ENCODE measurements at regions not wholly inside any gene's neighbourhood (a gene's known extent, or its start where the extent isn't known, plus 50 kb on each side); places are given as distances from the start of the nearest gene placed in this dataset.

DNA sequence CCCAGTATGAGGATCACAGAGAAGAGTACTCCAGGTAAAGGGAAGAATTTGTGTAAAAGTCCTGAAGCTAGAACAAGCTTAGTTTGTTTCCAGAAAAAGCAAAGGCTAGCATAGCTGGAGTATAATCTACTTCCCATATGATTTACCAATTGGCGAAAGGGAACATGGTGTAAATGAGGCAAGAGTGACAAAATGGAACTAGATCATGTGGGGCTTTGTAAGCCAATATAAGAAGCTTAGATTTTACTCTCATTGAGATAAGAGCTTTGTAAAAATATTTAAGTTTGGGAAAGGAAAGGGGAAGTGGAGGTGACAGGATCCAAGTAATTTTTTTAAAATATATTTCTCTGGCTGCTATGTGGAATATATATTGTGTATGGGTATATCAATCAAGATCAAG lies 234.9 kb downstream of the KCTD12 start:
- TF ChIP-seq GATA2 (IDR thresholded peaks at IDR 0.05; ENCODE audit: low read depth, low read length) (no peak), GATA3 (IDR thresholded peaks at IDR 0.05; ENCODE audit: low read depth, low read length) (no peak)
